SK-N-SH treated with all-trans-retinoic acid at 6 μM for 48 hours (cell line): ENCODE measurements at regions not wholly inside any gene's neighbourhood (a gene's known extent, or its start where the extent isn't known, plus 50 kb on each side); places are given as distances from the start of the nearest gene placed in this dataset.

Experiments
- ATAC-seq: fragments of 200-7000 bp; cut with Tn5 transposase; 3 replicates; pipeline ENCODE4 v1.9.1; 2020; ENCODE audit warnings: mild to moderate bottlenecking, moderate library complexity
- ARNTL ChIP-seq: fragments of 450-650 bp; formaldehyde crosslinking; IDR thresholded peaks from 2 replicates; pipeline ENCODE4 v1.5.0; 2020; ENCODE audit warnings: low read depth, mild to moderate bottlenecking, moderate library complexity, borderline replicate concordance
- BACH2 ChIP-seq: fragments of 250-450 bp; sonication (Bioruptor Pico); IDR thresholded peaks from 2 replicates; pipeline ENCODE4 v1.9.0; 2021; ENCODE audit warnings: mild to moderate bottlenecking, borderline replicate concordance
- CSDC2 ChIP-seq: fragments of 250-450 bp; sonication (Bioruptor Pico); IDR thresholded peaks from 2 replicates; pipeline ENCODE4 v1.5.0; 2020; ENCODE audit warnings: mild to moderate bottlenecking, moderate library complexity
- ESRRG ChIP-seq: fragments of 250-450 bp; sonication (Bioruptor Pico); IDR thresholded peaks from 2 replicates; pipeline ENCODE4 v1.6.1; 2021; ENCODE audit warnings: mild to moderate bottlenecking
- GLIS3 ChIP-seq: fragments of 250-450 bp; sonication (Bioruptor Pico); IDR thresholded peaks from 2 replicates; pipeline ENCODE4 v1.5.0; 2020; ENCODE audit warnings: mild to moderate bottlenecking, moderate library complexity
- ISL1 ChIP-seq: fragments of 250-450 bp; sonication (Bioruptor Pico); IDR thresholded peaks from 2 replicates; pipeline ENCODE4 v2.1.2; 2022; ENCODE audit warnings: mild to moderate bottlenecking, moderate library complexity
- OSR1 ChIP-seq: fragments of 250-450 bp; sonication (Bioruptor Pico); IDR thresholded peaks from 2 replicates; pipeline ENCODE4 v1.8.0; 2022; ENCODE audit warnings: moderate library complexity, mild to moderate bottlenecking, inconsistent platforms
- PPARA ChIP-seq: fragments of 250-450 bp; sonication (Bioruptor Pico); IDR thresholded peaks from 2 replicates; pipeline ENCODE4 v1.5.0; 2020; ENCODE audit warnings: mild to moderate bottlenecking, borderline replicate concordance
- RARB ChIP-seq: fragments of 250-450 bp; sonication (Bioruptor Pico); IDR thresholded peaks from 2 replicates; pipeline ENCODE4 v1.8.0; 2021; ENCODE audit warnings: mild to moderate bottlenecking, moderate library complexity
- SNAI2 ChIP-seq: fragments of 250-450 bp; sonication (Bioruptor Pico); IDR thresholded peaks from 2 replicates; pipeline ENCODE4 v1.5.0; 2020; ENCODE audit warnings: mild to moderate bottlenecking, moderate library complexity
- TCF4 ChIP-seq: fragments of 250-450 bp; sonication (Bioruptor Pico); IDR thresholded peaks from 2 replicates; pipeline ENCODE4 v1.8.0; 2021; ENCODE audit warnings: mild to moderate bottlenecking, moderate library complexity, borderline replicate concordance
- TOX ChIP-seq: fragments of 250-450 bp; sonication (Bioruptor Pico); IDR thresholded peaks from 2 replicates; pipeline ENCODE4 v1.8.0; 2021; ENCODE audit warnings: mild to moderate bottlenecking, moderate library complexity, borderline replicate concordance
- ZC3H10 ChIP-seq: fragments of 250-450 bp; sonication (Bioruptor Pico); IDR thresholded peaks from 2 replicates; pipeline ENCODE4 v1.5.1; 2021; ENCODE audit warnings: mild to moderate bottlenecking, moderate library complexity
- ZFP3 ChIP-seq: fragments of 250-450 bp; sonication (Bioruptor Pico); IDR thresholded peaks from 2 replicates; pipeline ENCODE4 v1.5.0; 2020; ENCODE audit warnings: mild to moderate bottlenecking, moderate library complexity
- ZFP30 ChIP-seq: fragments of 450-650 bp; formaldehyde crosslinking; IDR thresholded peaks from 2 replicates; pipeline ENCODE4 v1.5.0; 2022; ENCODE audit warnings: mild to moderate bottlenecking, moderate library complexity
- ZNF565 ChIP-seq: fragments of 450-650 bp; formaldehyde crosslinking; conservative IDR thresholded peaks from 2 replicates; pipeline ENCODE4 v1.5.0; 2020; ENCODE audit warnings: low read depth, mild to moderate bottlenecking, moderate library complexity
- ZNF70 ChIP-seq: fragments of 450-650 bp; formaldehyde crosslinking; IDR thresholded peaks from 2 replicates; pipeline ENCODE4 v1.5.0; 2020; ENCODE audit warnings: mild to moderate bottlenecking, moderate library complexity
- ZNF8 ChIP-seq: fragments of 450-650 bp; formaldehyde crosslinking; IDR thresholded peaks from 2 replicates; pipeline ENCODE4 v1.5.0; 2020; ENCODE audit warnings: mild to moderate bottlenecking, moderate library complexity
- TF ChIP-seq, protein P1 (sequence below): fragments of 250-450 bp; sonication (Bioruptor Pico); IDR thresholded peaks from 2 replicates; pipeline ENCODE4 v1.5.0; 2020; ENCODE audit warnings: mild to moderate bottlenecking, moderate library complexity
- TF ChIP-seq, protein P2 (sequence below): fragments of 250-450 bp; sonication (Bioruptor Pico); IDR thresholded peaks from 2 replicates; pipeline ENCODE4 v1.5.1; 2020; ENCODE audit warnings: low read depth, mild to moderate bottlenecking, moderate library complexity
- TF ChIP-seq, protein P3 (sequence below): fragments of 250-450 bp; sonication (Bioruptor Pico); IDR thresholded peaks from 2 replicates; pipeline ENCODE4 v1.8.0; 2020; ENCODE audit warnings: mild to moderate bottlenecking, moderate library complexity, borderline replicate concordance
- TF ChIP-seq, protein P4 (sequence below): fragments of 250-450 bp; sonication (Bioruptor Pico); IDR thresholded peaks from 2 replicates; pipeline ENCODE4 v1.8.0; 2021; ENCODE audit warnings: low read depth, mild to moderate bottlenecking, moderate library complexity, borderline replicate concordance
- TF ChIP-seq, protein P5 (sequence below): fragments of 250-450 bp; sonication (Bioruptor Pico); IDR thresholded peaks from 2 replicates; pipeline ENCODE4 v1.5.1; 2021; ENCODE audit warnings: mild to moderate bottlenecking, moderate library complexity

DNA sequence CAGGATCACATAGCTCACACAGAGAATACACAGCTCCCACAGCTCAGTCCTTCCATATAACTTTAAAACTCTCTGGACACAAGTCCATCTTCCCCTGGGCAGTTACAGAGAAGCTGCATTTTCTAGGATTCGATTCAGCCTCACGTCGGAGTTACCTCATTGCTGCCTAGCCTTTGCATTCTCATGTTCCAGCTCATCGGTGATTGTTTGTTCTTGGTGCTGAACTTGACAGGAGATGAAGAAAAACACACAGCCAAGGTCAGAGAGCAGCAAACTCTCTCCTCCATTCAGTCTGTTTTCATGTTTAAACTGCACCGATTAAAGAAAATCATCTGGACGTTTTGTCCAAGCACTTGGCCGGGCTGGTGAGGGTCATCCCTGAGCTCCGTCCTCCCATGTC, 375.5 kb upstream of the CFAP20DC start:
- TF ChIP-seq, protein P1, sequence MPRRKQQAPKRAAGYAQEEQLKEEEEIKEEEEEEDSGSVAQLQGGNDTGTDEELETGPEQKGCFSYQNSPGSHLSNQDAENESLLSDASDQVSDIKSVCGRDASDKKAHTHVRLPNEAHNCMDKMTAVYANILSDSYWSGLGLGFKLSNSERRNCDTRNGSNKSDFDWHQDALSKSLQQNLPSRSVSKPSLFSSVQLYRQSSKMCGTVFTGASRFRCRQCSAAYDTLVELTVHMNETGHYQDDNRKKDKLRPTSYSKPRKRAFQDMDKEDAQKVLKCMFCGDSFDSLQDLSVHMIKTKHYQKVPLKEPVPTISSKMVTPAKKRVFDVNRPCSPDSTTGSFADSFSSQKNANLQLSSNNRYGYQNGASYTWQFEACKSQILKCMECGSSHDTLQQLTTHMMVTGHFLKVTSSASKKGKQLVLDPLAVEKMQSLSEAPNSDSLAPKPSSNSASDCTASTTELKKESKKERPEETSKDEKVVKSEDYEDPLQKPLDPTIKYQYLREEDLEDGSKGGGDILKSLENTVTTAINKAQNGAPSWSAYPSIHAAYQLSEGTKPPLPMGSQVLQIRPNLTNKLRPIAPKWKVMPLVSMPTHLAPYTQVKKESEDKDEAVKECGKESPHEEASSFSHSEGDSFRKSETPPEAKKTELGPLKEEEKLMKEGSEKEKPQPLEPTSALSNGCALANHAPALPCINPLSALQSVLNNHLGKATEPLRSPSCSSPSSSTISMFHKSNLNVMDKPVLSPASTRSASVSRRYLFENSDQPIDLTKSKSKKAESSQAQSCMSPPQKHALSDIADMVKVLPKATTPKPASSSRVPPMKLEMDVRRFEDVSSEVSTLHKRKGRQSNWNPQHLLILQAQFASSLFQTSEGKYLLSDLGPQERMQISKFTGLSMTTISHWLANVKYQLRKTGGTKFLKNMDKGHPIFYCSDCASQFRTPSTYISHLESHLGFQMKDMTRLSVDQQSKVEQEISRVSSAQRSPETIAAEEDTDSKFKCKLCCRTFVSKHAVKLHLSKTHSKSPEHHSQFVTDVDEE (CRISPR knock-in tag) = no peak
- no peak for TF ChIP-seq ZFP3 (CRISPR knock-in tag)
- no peak for TF ChIP-seq OSR1 (CRISPR knock-in tag)
- no peak for TF ChIP-seq ISL1 (CRISPR knock-in tag)
- no peak for TF ChIP-seq ARNTL (CRISPR knock-in tag)
- TF ChIP-seq, protein P2, sequence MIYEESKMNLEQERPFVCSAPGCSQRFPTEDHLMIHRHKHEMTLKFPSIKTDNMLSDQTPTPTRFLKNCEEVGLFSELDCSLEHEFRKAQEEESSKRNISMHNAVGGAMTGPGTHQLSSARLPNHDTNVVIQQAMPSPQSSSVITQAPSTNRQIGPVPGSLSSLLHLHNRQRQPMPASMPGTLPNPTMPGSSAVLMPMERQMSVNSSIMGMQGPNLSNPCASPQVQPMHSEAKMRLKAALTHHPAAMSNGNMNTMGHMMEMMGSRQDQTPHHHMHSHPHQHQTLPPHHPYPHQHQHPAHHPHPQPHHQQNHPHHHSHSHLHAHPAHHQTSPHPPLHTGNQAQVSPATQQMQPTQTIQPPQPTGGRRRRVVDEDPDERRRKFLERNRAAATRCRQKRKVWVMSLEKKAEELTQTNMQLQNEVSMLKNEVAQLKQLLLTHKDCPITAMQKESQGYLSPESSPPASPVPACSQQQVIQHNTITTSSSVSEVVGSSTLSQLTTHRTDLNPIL = no peak
- TF ChIP-seq TCF4 = no peak
- TF ChIP-seq, protein P3, sequence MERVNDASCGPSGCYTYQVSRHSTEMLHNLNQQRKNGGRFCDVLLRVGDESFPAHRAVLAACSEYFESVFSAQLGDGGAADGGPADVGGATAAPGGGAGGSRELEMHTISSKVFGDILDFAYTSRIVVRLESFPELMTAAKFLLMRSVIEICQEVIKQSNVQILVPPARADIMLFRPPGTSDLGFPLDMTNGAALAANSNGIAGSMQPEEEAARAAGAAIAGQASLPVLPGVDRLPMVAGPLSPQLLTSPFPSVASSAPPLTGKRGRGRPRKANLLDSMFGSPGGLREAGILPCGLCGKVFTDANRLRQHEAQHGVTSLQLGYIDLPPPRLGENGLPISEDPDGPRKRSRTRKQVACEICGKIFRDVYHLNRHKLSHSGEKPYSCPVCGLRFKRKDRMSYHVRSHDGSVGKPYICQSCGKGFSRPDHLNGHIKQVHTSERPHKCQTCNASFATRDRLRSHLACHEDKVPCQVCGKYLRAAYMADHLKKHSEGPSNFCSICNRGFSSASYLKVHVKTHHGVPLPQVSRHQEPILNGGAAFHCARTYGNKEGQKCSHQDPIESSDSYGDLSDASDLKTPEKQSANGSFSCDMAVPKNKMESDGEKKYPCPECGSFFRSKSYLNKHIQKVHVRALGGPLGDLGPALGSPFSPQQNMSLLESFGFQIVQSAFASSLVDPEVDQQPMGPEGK (CRISPR knock-in tag) = no peak
- TF ChIP-seq, protein P4, sequence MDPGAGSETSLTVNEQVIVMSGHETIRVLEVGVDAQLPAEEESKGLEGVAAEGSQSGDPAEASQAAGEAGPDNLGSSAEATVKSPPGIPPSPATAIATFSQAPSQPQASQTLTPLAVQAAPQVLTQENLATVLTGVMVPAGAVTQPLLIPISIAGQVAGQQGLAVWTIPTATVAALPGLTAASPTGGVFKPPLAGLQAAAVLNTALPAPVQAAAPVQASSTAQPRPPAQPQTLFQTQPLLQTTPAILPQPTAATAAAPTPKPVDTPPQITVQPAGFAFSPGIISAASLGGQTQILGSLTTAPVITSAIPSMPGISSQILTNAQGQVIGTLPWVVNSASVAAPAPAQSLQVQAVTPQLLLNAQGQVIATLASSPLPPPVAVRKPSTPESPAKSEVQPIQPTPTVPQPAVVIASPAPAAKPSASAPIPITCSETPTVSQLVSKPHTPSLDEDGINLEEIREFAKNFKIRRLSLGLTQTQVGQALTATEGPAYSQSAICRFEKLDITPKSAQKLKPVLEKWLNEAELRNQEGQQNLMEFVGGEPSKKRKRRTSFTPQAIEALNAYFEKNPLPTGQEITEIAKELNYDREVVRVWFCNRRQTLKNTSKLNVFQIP (CRISPR knock-in tag) = no peak
- no peak for TF ChIP-seq PPARA (CRISPR knock-in tag)
- TF ChIP-seq ZNF8 (CRISPR knock-in tag) = no peak
- no peak for TF ChIP-seq GLIS3 (CRISPR knock-in tag)
- no peak for TF ChIP-seq ZFP30 (CRISPR knock-in tag)
- no peak for TF ChIP-seq RARB
- no peak for TF ChIP-seq CSDC2
- no peak for TF ChIP-seq BACH2
- no peak for TF ChIP-seq ESRRG (CRISPR knock-in tag)
- no peak for ATAC-seq

DNA sequence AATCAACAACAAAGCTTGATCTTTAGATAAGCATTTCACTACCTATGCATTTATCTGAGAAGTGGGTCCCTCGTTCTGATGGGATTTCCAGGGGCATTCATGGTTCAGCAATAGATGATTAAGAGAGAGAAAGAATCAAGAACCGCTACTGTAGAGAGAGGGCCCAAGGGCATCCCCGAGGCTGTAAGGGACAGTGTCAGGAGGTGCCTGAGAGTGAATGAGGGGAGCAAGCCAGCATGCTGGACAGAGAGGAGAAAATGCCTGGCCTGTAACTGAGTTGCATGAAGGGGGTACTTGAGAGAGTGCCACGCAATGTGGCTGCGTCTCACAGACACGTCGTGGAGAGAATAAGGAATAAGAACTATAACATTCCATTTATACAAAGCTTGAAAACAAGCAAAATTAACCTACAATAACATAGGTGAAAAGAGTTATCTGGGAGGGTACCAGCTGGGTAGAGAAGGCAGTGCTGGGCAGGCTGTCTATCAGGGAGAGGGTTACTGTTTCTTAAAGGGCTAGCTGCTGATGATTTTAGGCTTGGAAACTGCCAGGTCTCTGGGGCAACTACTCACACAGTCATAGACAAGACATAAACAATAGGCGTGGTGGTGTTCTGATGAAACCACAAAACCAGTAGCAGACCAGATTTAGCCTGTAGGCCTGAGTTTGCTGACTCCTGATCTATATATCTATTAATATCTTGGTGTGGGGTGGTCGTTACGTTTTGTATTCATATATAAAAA, 374.6 kb upstream of the CFAP20DC start:
- no peak for ATAC-seq
- TF ChIP-seq TOX (CRISPR knock-in tag) (no peak), ARNTL (CRISPR knock-in tag) (no peak), ZFP3 (CRISPR knock-in tag) (no peak), OSR1 (CRISPR knock-in tag) (no peak), RARB (no peak), ZNF565 (CRISPR knock-in tag) (no peak), ISL1 (CRISPR knock-in tag) (no peak), CSDC2 (no peak), SNAI2 (CRISPR knock-in tag) (no peak), PPARA (CRISPR knock-in tag) (no peak), GLIS3 (CRISPR knock-in tag) (no peak), ZFP30 (CRISPR knock-in tag) (no peak), ESRRG (CRISPR knock-in tag) (no peak), ZC3H10 (CRISPR knock-in tag) (no peak), ZNF70 (CRISPR knock-in tag) (no peak), TCF4 (no peak)
- TF ChIP-seq, protein P5, sequence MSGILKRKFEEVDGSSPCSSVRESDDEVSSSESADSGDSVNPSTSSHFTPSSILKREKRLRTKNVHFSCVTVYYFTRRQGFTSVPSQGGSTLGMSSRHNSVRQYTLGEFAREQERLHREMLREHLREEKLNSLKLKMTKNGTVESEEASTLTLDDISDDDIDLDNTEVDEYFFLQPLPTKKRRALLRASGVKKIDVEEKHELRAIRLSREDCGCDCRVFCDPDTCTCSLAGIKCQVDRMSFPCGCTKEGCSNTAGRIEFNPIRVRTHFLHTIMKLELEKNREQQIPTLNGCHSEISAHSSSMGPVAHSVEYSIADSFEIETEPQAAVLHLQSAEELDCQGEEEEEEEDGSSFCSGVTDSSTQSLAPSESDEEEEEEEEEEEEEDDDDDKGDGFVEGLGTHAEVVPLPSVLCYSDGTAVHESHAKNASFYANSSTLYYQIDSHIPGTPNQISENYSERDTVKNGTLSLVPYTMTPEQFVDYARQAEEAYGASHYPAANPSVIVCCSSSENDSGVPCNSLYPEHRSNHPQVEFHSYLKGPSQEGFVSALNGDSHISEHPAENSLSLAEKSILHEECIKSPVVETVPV = no peak
- TF ChIP-seq, protein P3 (CRISPR knock-in tag) = no peak
- TF ChIP-seq, protein P4 (CRISPR knock-in tag) = no peak
- TF ChIP-seq, protein P2 = no peak
- TF ChIP-seq, all 23 proteins: peak for 0
